ENCODE measurements at regions not wholly inside any gene's neighbourhood (a gene's known extent, or its start where the extent isn't known, plus 50 kb on each side); places are given as distances from the start of the nearest gene placed in this dataset.

DNA sequence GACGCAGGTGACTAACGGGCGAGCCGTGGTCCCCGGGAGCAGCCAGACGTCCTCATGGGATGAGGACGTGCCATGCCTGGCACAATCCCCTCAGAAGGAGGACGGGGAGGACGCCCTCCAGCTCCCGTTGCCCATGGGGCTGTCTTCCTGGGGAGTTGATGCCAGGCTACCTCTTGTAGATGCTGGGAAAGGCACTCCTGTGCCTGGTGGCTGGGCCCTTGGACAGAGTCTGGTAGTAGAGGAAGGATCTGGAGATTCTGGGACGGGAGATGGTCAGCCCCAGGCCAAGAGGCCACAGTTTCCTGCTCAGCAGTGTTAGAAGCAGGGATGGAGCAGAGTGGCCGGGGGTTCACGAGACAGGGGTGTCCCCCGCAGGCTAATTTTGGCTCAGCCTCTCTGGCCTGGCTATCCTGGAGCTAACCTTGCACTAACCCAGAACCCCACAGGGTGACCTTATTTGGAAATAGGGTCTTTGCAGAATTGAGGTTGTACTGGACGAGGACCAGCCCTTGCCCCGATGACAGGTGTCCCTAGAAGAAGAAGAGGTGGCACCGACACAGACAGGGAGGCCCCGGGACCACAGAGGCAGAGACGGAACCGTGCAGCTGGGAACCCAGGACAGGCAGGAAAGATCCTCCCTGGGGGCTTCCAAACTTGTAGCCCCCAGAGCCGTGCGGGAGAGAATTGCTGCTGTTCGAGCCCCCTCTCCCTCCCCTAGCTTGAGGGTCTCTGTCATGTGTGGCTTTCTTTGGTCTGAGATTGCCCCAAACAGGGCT lies 50.1 kb upstream of the ADRA2C start:
- no peak for DNase-seq (ENCODE audit: low read depth in 2 of 2)

DNA sequence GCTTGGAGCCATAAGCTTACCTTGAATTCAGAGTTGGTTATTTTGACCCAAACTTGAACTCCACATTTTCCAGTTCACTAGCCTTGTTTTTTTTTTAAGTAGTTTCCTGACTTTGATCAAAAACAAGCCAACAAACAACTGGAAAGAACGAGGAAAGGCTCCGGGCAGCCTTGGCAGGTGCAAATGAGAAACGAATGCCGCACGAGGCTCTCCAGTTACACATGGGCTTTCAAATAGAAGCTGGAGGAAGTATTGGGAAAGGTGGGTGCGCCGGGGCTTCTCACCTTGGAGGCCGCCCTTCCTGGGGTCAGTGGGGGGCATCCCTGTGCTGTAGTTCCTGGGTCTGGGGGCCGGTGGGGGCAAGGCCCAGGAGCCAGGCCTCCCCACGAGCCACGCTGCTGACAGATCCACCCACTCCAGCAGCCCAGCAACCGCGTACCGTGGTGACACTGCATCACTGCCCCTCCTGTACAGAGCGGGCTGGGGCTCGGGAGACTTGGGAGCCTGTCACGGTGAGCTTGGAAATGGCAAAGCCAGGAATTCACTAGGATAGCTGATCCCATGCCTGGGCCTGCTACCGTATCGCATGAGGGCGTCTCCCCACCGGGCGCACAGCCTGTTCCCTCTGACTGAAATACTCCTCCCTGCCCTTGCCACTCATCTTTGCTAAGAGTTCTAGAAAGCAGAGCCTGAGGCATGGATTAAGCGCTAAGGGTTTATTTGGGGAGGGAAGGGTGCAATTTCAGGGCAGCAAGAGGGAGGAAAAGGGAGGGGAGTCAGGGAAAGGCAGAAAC lies 50.9 kb upstream of the ADRA2C start:
- no peak for DNase-seq (ENCODE audit: low read depth in 2 of 2)

DNA sequence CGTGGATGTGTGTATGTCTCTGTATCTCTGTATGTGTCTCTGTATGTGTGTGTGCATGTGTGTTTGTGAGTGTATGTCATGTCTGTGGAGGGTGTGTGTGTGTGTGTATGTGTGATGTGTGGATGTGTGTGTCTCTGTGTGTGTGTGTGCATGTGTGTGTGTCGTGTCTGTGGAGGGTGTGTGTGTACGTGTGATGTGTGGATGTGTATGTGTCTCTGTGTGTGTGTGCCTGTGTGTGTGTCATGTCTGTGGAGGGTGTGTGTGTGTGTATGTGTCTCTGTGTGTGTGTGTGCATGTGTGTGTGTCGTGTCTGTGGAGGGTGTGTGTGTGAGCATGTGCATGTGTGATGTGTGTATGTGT lies 51.6 kb upstream of the ADRA2C start:
- DNase-seq (ENCODE audit: low read depth in 2 of 2) = no peak

DNA sequence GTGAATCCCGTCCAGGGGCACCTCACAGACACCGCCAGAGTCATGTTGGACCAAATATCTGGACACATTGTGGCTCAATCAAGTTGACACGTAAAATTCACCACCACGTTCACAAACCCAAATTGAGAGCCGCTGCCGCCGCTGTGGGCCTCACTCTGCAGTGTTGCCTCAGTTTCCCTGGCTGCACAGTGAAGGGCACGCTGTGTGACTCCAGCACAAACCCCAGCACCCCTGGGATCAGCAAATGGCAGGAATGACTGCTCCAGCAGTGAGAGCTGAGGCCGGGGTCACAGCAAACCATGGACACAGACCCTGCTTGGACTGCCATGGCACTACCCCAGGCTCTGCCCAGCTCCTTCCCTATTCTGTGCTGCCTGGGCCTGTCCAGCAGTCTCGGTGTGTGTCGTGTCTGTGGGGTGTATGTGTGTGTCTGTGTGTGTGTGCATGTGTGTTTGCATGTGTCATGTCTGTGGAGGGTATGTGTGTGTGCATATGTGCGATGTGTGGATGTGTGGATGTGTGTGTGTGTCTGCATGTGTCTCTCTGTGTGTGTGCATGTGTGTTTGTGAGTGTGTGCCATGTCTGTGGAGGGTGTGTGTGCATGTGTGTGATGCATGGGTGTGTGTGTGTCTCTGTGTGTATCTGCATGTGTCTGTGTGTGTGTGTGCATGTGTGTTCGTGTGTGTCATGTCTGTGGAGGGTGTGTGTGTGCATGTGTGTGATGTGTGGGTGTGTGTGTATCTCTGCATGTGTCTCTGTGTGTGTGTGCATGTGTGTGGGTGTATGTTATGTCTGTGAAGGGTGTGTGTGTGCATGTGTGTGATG lies 52.2 kb upstream of the ADRA2C start:
- no peak for DNase-seq (ENCODE audit: low read depth in 2 of 2)

DNA sequence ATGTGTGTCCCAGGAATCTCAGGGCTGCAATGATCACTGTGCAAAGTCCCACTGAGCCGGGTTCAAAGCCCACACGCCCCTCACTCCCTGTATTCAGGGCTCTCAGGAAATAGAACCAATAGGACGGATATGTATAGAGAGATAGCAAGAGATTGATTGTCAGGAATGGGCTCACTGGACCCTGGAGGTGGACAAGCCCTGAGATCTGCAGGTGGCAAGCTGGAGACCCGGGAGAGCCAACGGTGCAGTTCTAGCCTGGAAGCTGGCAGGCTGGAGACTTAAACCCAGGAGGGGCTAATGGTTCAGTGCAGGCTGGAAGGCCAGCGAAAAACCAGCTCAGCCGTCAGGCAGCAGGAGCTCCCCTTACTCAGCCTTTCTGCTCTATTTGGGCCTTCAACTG lies 52.8 kb upstream of the ADRA2C start:
- DNase-seq (ENCODE audit: low read depth in 2 of 2) = no peak

DNA sequence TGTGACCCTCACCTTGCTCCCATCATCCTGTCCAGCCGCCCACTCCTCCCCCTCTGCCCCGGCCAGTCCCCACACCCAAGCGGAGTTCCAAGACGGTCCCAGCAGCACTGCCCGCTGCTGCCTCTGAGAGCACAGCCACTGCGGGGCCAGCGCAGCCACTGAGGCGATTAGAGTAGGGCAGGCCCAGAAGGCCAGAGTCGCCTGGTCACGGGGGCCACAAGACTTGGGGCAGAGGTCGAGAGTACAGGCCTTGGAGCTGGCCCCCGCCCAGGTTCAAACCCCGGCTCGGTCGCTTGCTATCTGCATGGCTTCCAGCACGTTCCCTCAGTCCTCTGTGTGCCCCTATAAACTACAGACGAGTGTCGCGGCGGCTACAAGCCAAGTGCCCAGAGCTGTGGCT lies 53.2 kb upstream of the ADRA2C start:
- DNase-seq (ENCODE audit: low read depth in 2 of 2) = no peak

DNA sequence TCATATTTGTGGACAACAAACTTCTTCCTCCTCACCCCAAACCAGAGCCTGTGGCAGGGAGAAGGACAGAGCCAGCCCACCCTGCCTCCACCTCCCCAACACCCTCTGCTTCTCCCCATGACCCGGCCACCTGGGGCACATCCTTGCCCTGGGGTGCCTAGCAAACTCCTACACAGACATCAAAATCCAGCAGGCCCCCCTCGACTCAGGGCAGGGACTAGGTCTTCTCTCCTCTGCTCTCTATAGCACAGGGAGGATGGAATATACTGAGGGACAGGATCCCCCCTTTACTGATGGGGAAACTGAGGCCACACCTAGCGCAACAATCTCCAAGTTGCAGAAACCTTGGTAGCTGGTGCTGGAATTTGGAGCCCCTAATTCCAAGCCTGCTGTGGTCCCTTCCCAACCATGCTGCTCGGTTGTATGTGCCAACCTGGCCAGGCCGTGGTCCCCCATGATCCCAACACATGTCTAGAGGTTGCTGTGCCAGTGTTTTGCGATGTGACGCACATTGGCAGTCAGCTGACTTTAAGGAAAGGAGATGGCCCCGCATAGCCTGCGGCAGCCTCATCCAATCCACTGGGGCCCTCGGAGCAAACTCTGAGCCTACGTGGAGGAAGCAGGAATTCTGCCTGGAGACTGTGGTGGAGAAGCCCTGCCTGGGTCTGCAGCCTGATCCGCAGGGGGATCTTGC lies 53.9 kb upstream of the ADRA2C start:
- DNase-seq (ENCODE audit: low read depth in 2 of 2) = no peak

DNA sequence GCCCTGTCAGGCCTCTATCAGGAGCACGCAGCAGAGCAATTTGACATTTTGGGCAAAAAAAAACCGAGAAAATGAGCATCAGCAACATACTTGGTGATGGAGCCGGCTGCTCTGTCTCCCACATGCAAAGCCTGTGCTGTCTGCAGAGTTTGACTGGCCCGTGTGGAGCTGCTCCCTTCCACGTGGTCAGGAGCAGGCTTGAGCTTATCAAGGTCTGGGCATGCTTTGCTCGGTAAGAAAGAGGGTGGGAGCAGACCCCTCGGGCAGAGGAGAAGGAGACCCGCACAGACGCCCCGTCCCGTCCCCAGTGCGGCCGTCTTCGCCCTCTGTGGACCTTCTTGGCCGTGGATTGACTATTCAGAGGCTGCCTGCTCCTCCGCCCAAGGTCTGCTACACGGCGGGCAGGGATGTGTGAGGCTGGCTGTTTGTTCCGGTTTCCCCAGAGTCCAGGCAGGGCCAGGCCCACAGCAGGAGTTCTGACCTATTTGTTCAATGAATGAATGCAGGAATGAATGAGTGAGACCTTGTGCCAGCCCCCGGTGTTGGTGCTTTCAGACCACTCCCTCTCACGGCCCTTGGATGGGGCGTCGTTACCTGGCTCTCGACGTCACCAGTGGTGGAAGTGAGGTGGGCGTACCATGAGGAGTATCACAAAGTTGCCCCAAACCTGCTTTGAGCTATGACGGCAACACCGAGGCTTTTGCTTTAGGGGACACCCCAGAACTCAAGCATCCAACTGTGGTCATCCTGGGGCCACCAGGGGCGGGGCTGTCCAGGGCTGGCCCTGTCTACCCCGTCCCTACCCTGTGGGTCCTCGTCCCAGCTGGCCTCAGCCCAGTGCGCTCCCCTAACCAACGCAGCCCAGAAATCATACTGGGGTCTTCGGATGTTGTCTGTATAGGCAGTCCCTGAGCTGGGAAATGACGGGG lies 54.7 kb upstream of the ADRA2C start:
- no peak for DNase-seq (ENCODE audit: low read depth in 2 of 2)

DNA sequence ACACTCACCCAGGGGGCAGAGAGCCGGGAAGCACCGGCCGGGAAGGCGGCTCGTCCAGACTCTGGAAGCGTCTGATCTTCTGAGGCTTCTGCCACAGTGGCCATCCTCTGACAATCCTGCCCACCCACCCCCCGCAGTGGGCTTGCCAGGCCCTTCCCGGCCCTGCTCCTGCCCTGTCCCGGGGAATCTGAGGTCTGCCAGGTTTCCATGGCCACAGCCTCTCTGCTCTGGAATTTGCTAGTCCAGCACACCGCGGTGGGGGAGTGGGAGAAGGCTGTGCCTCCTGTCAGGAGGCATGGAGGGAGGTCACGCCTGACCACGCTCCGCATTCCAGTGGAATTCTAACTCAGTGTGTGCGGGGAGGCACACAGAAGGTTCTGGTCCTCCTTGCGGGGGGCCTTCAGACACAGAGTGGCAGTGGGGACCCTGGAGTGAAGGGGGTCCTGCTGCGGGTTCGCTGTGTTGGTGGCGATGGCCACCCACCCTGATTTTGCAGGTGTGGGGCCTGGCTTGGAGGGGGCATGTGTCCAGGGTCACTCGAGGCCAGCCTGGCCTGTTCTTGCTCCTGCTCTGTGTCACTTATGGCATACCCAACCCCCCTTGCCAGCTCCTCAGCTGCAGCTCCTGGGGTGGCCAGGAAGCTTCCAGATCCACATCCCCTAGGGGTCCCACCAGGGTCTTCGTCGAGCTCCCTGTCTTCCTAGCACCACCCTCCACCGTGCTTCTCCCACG lies 55.6 kb upstream of the ADRA2C start:
- DNase-seq (ENCODE audit: low read depth in 2 of 2) = no peak

DNA sequence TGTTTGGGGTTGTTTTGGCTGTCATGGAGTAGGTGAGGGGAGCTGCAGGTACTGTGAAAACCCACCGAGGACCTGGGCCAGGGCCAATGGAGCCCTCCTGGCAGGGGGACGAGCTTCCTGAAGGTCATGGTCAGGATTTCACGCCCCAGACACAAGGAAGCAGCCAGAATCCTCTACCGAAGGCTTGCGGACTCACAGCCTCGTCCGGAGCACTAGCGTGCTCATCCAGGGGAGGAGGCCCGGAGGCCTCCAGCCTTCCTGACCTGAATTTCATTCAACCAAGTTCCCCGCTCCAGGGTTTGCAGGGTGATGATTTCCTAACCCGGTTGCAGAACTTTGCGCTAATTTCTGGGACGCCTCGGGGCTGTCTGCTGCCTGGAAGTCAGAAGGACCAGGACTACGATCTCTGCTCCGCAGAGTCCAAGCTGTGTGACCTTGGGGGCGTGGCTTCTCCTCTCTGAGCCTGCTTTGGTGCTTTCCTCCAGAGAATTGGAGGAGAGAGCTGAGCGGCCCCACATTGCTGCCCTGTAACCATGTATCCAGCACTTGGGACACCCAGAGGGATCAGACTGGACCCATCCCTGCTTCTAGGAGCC lies 56.2 kb upstream of the ADRA2C start:
- no peak for DNase-seq (ENCODE audit: low read depth in 2 of 2)

DNA sequence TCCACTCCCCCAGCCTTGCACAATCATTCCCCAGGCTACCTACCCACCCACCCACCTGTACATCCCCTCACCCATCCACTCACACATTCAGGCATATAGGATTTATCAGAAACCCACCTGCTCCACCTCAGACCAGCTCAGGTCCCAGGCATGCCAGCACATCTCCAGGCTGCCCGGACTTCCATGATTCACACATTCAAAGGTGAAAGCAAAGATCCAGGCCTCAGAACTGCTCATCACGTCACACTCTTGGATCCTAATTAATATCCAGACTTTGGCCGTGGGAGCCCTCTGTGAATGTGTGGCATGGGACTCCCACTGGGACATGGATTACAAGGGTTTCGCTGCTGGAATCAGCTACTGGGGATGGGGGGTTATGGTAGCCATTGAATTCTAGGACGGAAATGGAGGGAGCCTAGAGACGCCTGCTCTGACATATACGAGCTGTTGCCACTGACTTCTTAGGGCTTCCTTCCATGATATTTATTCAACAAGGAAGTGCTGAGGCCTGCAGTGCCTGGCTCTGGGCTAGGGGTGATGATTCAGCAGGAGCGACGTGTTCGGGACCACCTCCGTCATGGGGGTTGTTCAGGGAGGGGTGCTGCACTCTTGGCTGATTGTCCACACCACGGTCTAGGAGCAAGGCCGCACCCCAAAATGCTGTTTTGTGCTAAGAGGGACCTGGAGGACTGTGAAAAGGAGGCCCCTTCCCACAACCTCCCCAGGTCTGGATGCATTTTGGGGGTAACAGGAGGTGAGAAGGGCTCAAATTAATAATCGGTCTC lies 56.9 kb upstream of the ADRA2C start:
- no peak for DNase-seq (ENCODE audit: low read depth in 2 of 2)

DNA sequence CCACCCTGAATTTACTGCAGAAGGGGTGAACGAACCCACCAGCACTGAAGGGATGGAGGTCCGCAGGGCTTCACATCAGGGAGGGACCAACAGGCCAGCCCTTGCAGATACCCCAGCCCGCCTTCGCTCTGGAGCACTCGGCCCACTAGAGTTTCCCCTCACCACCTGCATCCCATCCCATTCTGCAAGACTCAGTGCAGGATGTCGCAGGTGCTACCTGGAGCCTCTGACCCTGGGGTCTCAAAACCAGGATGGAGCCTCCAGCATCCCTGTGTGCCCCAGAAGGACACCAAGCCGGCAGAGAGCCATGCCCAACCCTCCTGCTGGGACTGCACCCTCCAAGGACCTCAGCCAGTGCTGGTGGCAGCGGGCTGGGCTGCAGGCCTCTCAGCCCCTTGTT lies 57.6 kb upstream of the ADRA2C start:
- no peak for DNase-seq (ENCODE audit: low read depth in 2 of 2)

DNA sequence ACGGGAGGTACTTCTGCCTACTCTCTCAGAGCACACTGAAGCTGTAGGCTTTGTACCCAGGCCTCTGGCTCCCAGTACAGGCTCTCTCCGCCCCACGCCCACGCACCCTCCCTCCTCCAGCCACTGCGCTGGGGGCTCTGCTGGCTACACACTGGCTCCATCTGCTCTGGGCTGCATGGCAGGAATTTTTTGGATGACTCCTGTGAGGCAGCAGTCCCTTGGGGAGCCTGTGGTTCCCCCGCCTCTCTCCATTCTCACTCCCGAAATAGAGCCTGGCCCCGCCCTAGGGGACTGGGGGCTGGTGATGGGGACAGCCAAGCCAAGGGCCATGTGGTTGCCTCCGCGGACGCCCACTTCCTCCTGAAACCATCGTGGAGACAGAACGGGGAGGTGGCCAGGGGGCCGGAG lies 58.1 kb upstream of the ADRA2C start:
- peak; percentile 26 to 28 for DNase-seq (ENCODE audit: low read depth in 2 of 2)

DNA sequence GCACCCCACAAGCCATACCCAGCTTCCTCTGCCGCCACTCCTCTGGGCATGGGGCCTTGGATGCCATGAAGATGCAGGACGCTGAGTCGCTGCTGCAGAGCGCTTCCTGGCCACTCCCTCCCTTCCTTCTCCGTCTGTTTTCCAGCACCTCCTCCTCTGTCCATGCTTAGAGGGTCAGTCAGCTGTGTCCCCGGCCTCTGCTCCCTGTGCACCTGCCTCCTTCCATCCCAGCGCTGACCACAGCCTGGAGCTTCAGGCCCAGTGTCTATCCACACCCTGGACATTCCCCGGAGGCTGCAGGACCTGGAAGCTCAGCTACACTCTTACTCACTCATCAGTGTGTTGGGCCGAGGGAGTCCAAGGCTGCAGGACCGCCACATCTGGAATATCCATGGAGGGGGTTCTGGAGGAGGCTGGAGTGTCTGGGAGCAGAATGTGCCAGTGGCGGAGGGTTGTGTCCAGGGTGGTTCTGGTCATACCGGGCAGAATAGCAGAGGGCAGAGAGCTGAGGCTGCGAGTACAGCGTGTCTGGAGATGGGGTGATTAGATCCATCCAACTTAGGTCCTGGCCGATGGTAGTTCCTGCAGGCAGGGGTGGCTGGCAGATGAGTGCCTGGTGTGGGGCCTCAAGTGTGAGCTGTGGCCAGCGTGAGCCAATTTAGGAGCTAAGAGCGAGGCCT lies 58.6 kb upstream of the ADRA2C start:
- no peak for DNase-seq (ENCODE audit: low read depth in 2 of 2)

DNA sequence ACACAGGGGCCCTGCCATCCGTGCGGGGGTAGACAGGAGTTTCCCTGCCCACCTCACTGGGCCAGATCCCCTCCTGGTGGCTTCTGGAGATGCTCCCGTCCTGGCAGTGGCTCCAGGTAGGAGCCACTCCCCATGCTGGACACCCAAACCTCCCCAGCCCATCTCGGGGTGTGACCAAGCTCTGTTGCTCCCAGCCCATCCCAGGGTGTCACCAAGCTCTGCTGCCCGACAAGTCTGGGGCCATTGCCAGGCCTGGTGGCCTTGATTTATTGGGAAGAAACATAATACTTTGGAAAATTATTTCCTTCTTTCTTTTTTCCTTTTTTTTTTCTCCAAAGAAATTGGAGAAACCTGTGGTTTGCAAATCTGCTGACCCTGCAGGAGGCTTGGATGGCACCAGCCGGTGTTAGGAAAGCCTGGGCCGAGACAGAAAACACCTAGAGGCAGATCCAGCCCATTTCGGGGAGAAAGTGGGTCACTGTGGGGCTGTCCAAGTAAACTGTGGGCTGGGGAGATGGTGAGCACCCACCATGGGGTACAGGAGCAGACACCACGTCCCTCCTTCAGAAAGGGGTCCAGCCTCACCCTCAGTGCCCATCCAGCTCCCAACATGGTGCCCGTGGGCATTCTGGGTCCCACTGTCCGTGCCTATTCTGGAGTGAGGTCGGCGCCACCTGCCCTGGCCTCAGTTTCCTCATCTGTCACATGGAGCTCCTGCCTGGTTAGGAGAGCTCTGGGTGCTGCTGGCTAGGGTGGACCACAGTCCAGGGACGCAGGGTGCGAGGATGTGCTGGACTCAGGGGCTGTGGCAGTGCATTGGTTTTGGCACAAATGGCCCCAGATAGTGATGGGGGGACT lies 59.4 kb upstream of the ADRA2C start:
- no peak for DNase-seq (ENCODE audit: low read depth in 2 of 2)

DNA sequence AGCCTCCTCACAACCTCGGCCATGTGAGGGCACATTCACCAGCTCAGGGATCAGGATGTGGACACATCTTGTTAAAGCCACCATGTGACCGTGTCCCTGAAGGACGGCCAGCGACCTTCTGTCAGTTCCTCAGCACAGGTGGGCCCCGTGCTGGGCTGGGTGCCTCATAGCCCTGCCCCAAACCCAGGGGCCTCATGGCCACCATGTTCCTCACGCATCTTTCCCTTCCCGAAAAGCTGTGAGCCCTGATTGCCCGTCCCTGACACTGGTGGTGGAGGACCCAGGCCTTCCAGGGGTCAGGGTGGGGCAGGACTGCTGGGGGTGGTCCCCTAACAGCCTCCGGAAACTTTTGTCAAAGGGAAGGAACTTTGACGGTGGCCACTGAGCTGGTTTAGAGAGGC lies 60.1 kb upstream of the ADRA2C start:
- DNase-seq (ENCODE audit: low read depth in 2 of 2) = no peak

DNA sequence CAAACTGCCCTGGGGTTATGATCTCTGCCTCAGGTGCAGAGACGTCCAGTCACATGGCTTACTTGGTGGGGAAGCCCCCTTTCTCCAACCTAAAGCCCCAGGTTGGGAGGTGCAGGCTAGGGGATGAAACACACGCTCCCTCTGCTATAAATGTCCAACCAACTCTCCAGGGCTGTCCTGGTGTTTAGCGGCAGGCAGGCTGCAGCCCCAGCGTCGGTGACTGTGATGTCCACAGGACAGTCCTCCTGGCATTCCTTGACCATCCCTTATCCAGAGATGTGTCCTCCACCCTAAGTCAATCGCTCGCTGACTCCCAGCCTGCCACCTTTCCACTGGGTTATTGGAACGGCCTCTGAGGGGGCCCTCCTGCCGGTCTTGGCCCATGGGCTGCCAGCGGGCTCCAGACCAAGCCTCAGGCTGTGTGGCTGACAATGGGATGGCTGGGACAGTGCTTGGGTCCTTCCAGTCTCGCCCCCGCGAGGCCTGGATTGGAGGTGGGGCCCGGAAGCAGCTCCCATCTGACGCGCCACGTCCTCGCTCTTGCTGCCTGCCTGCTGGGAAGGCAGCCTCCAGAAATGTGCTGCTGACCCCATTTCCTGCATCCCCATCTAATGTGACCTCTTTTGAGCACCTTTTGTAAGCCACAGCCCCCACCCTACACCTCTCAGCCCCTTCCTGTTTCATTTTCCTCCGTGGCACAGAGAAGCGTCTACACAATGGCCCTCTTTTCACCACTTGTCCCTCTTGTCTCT lies 60.8 kb upstream of the ADRA2C start:
- DNase-seq (ENCODE audit: low read depth in 2 of 2) = no peak
